ENCODE measurements at regions not wholly inside any gene's neighbourhood (a gene's known extent, or its start where the extent isn't known, plus 50 kb on each side); places are given as distances from the start of the nearest gene placed in this dataset.
"Not testable (repeated sequence)": the region's sequence is repeated elsewhere in the genome, so short reads cannot be mapped to it uniquely, and the experiment has no call there.

- H3K27ac ChIP-seq (ENCODE audit: low read depth in 1 of 2, low read length in 2 of 2), result no peak overlapping the region
- no peaks in the 10 kb centered on the region for H3K9me3 Mint-ChIP-seq
- no peak overlapping the region for H3K4me3 ChIP-seq (ENCODE audit: low read length)
- no peaks in the 10 kb centered on the region for H3K36me3 Mint-ChIP-seq (ENCODE audit: low read depth)
- ChIA-PET CTCF (no interaction called here), POLR2A (no interaction called here)
- H3K4me3 Mint-ChIP-seq, result no peak overlapping the region
- H3K27me3 ChIP-seq (ENCODE audit: control insufficient read depth in 1 of 2, insufficient read depth in 2 of 2, low read length in 2 of 2), result no peaks in the 10 kb centered on the region
- no peak for DNase-seq
- no peaks in the 10 kb centered on the region for H3K4me1 ChIP-seq (ENCODE audit: insufficient read depth, low read length)
- ATAC-seq (ENCODE audit: poor library complexity), result no peak
- no peaks in the 10 kb centered on the region for H3K27me3 Mint-ChIP-seq
- intact Hi-C loops (cut with DNase I, micrococcal nuclease), result no loop called here
- no peak overlapping the region for H3K27ac Mint-ChIP-seq
- no peak for TF ChIP-seq CTCF (IDR thresholded peaks at IDR 0.05)
- no peaks in the 10 kb centered on the region for H3K4me1 Mint-ChIP-seq (ENCODE audit: low read depth)
- H3K9me3 ChIP-seq (ENCODE audit: control insufficient read depth in 1 of 2, insufficient read depth in 1 of 2, low read length in 2 of 2), result peaks cover 0 to 34% of the 10 kb centered on the region in 2 experiments
- no peaks in the 10 kb centered on the region for H3K36me3 ChIP-seq (ENCODE audit: insufficient read depth, low read length)
These were observed 403.8 kb downstream of the DCDC2C start for GRCh38 chr2:4107179-4107578.

GRCh38 chr2:4110273-4110672 lies 406.9 kb downstream of the DCDC2C start:
- H3K4me3 ChIP-seq (ENCODE audit: low read length), result no peak overlapping the region
- no peaks in the 10 kb centered on the region for H3K4me1 Mint-ChIP-seq (ENCODE audit: low read depth)
- TF ChIP-seq CTCF (IDR thresholded peaks at IDR 0.05), result no peak
- no peaks in the 10 kb centered on the region for H3K36me3 Mint-ChIP-seq (ENCODE audit: low read depth)
- no peaks in the 10 kb centered on the region for H3K36me3 ChIP-seq (ENCODE audit: insufficient read depth, low read length)
- ATAC-seq (ENCODE audit: poor library complexity) (no peak), DNase-seq (no peak)
- CTCF ChIA-PET, result no interaction called here
- H3K27me3 ChIP-seq (ENCODE audit: control insufficient read depth in 1 of 2, insufficient read depth in 2 of 2, low read length in 2 of 2), result no peaks in the 10 kb centered on the region
- POLR2A ChIA-PET, result no interaction called here
- no peak overlapping the region for H3K27ac ChIP-seq (ENCODE audit: low read depth in 1 of 2, low read length in 2 of 2)
- H3K9me3 ChIP-seq (ENCODE audit: control insufficient read depth in 1 of 2, insufficient read depth in 1 of 2, low read length in 2 of 2), result peaks cover 0 to 36% of the 10 kb centered on the region in 2 experiments
- H3K4me1 ChIP-seq (ENCODE audit: insufficient read depth, low read length), result no peaks in the 10 kb centered on the region
- intact Hi-C loops (cut with DNase I, micrococcal nuclease), result no loop called here
- H3K4me3 Mint-ChIP-seq, result no peak overlapping the region
- H3K27me3 Mint-ChIP-seq, result no peaks in the 10 kb centered on the region
- peaks cover 2% of the 10 kb centered on the region for H3K9me3 Mint-ChIP-seq
- H3K27ac Mint-ChIP-seq, result no peak overlapping the region

GRCh38 chr2:4115435-4115834 lies 412.1 kb downstream of the DCDC2C start:
- H3K27ac ChIP-seq (ENCODE audit: low read depth in 1 of 2, low read length in 2 of 2); H3K4me3 ChIP-seq (ENCODE audit: low read length); H3K27me3 Mint-ChIP-seq; intact Hi-C loops (cut with DNase I, micrococcal nuclease); H3K27ac Mint-ChIP-seq; H3K4me1 ChIP-seq (ENCODE audit: insufficient read depth, low read length); DNase-seq; H3K4me3 Mint-ChIP-seq; POLR2A ChIA-PET; H3K27me3 ChIP-seq (ENCODE audit: control insufficient read depth in 1 of 2, insufficient read depth in 2 of 2, low read length in 2 of 2); ATAC-seq (ENCODE audit: poor library complexity); H3K36me3 ChIP-seq (ENCODE audit: insufficient read depth, low read length); H3K36me3 Mint-ChIP-seq (ENCODE audit: low read depth); H3K4me1 Mint-ChIP-seq (ENCODE audit: low read depth); CTCF ChIA-PET: not testable (repeated sequence)
- H3K9me3 ChIP-seq (ENCODE audit: control insufficient read depth in 1 of 2, insufficient read depth in 1 of 2, low read length in 2 of 2), result peaks cover 0 to 17% of the 10 kb centered on the region in 2 experiments
- H3K9me3 Mint-ChIP-seq, result peaks cover 14% of the 10 kb centered on the region

GRCh38 chr2:4122726-4123125 lies 419.4 kb downstream of the DCDC2C start:
- POLR2A ChIA-PET, result no interaction called here
- intact Hi-C loops (cut with DNase I, micrococcal nuclease), result no loop called here
- Mint-ChIP-seq H3K27me3 (no peaks in the 10 kb centered on the region), H3K9me3 (peaks cover 12% of the 10 kb centered on the region), H3K27ac (no peak overlapping the region), H3K36me3 (ENCODE audit: low read depth) (no peaks in the 10 kb centered on the region), H3K4me3 (no peak overlapping the region), H3K4me1 (ENCODE audit: low read depth) (no peaks in the 10 kb centered on the region)
- no peak overlapping the region for H3K27ac ChIP-seq (ENCODE audit: low read depth in 1 of 2, low read length in 2 of 2)
- ATAC-seq (ENCODE audit: poor library complexity) (no peak), DNase-seq (no peak)
- CTCF ChIA-PET, result no interaction called here
- no peak overlapping the region for H3K4me3 ChIP-seq (ENCODE audit: low read length)
- no peaks in the 10 kb centered on the region for H3K9me3 ChIP-seq (ENCODE audit: control insufficient read depth in 1 of 2, insufficient read depth in 1 of 2, low read length in 2 of 2)
- H3K27me3 ChIP-seq (ENCODE audit: control insufficient read depth in 1 of 2, insufficient read depth in 2 of 2, low read length in 2 of 2), result no peaks in the 10 kb centered on the region
- no peaks in the 10 kb centered on the region for H3K36me3 ChIP-seq (ENCODE audit: insufficient read depth, low read length)
- no peaks in the 10 kb centered on the region for H3K4me1 ChIP-seq (ENCODE audit: insufficient read depth, low read length)
- no peak for TF ChIP-seq CTCF (IDR thresholded peaks at IDR 0.05)

Data from CD4-positive, alpha-beta T cell (primary cell).